HCT116 (cell line): ENCODE measurements at regions not wholly inside any gene's neighbourhood (a gene's known extent, or its start where the extent isn't known, plus 50 kb on each side); places are given as distances from the start of the nearest gene placed in this dataset.

Experiments
- ATAC-seq: fragments of 200-7000 bp; cut with Tn5 transposase; 2 replicates; pipeline ENCODE4 v1.9.1; 2020; ENCODE audit warnings: mild to moderate bottlenecking, moderate library complexity
- BruUV-seq: library from RNA; stranded (reverse); fragments of 400-500 nt; replicated peaks from 2 replicates; lab custom pipeline; 2021; lab: Mats Ljungman, UMichigan
- CTCF ChIA-PET: fragments of 300-600 bp; sonication (Branson Sonifier 250); formaldehyde crosslinking; loops from one replicate; lab custom pipeline; 2021; ENCODE audit warnings: antibody characterized with exemption; lab: Charles Lee
- POLR2A ChIA-PET: fragments of 300-600, 350-600 bp; sonication (Branson Sonifier 250); formaldehyde crosslinking; loops from one replicate; lab custom pipeline; 2021; ENCODE audit warnings: antibody characterized with exemption; lab: Charles Lee
- RAD21 ChIA-PET, 2 experiments: fragments of 300-600 bp; sonication (Branson Sonifier 250); formaldehyde crosslinking; loops; one replicate each; lab custom pipeline; 2023; ENCODE audit warnings: low total read pairs in 2 of 2; ENCODE audit not compliant: uncharacterized antibody in 2 of 2, unreplicated experiment in 2 of 2, low non-redundant PET in 1 of 2; lab: Charles Lee
- DNase-seq: peaks from one replicate; pipeline ENCODE4 v3.0.0-alpha.2; 2010; ENCODE audit warnings: low read depth, low spot score
- H2AFZ ChIP-seq: fragments of 200-600 bp; shearing (Covaris generic), sonication (generic); 2 replicates; pipeline ENCODE4 v1.6.1; 2017; ENCODE audit warnings: low read depth, mixed run types, mixed read lengths, antibody characterized with exemption, low read length; ENCODE audit not compliant: poor library complexity, severe bottlenecking
- H3K27ac ChIP-seq: 2 replicates; pipeline ENCODE4 v1.5.1; 2012; ENCODE audit warnings: low read depth, low read length
- H3K27me3 ChIP-seq: fragments of 200-600 bp; sonication (generic); 2 replicates; pipeline ENCODE4 v1.6.1; 2016; ENCODE audit warnings: mixed run types, low read length, mixed read lengths; ENCODE audit not compliant: insufficient read depth
- H3K36me3 ChIP-seq, 2 experiments: fragments of 200-500 bp in 1 of 2; fragments of 200-600 bp in 1 of 2; sonication (Bioruptor generic) in 1 of 2; sonication (generic) in 1 of 2; 2 replicates each; pipeline versions ENCODE4 v1.5.1 to v1.6.1; 2014 to 2016; ENCODE audit warnings: low read length in 2 of 2, inconsistent platforms in 1 of 2, mixed read lengths in 1 of 2, mixed run types in 1 of 2; ENCODE audit not compliant: insufficient read depth in 2 of 2, control insufficient read depth in 1 of 2
- H3K4me1 ChIP-seq, 2 experiments: fragments of 200-600 bp in 1 of 2; sonication (generic) in 1 of 2; 2 replicates each; pipeline versions ENCODE4 v1.5.1 to v1.6.1; 2012 to 2017; ENCODE audit warnings: low read length in 2 of 2, inconsistent platforms in 1 of 2, mild to moderate bottlenecking in 1 of 2, mixed read lengths in 1 of 2, mixed run types in 1 of 2, moderate library complexity in 1 of 2; ENCODE audit not compliant: insufficient read depth in 2 of 2, control insufficient read depth in 1 of 2
- H3K4me2 ChIP-seq: fragments of 200-600 bp; sonication (generic); 2 replicates; pipeline ENCODE4 v1.6.1; 2017; ENCODE audit warnings: mixed run types, low read length, mixed read lengths
- H3K4me3 ChIP-seq, 2 experiments: fragments of 200-600 bp in 1 of 2; sonication (generic) in 1 of 2; replicated peaks in 1 of 2; 2 replicates each; pipeline ENCODE4 v1.5.1; 2011 to 2016; ENCODE audit warnings: low read length in 2 of 2, control low read depth in 1 of 2, low read depth in 1 of 2, mild to moderate bottlenecking in 1 of 2, mixed read lengths in 1 of 2, mixed run types in 1 of 2
- H3K79me2 ChIP-seq: fragments of 200-600 bp; sonication (generic); 2 replicates; pipeline ENCODE4 v1.6.1; 2017; ENCODE audit warnings: mild to moderate bottlenecking, mixed run types, low read length, moderate library complexity, mixed read lengths; ENCODE audit not compliant: insufficient read depth
- H3K9ac ChIP-seq: fragments of 200-600 bp; sonication (generic); 2 replicates; pipeline ENCODE4 v1.6.1; 2016; ENCODE audit warnings: low read length, mixed read lengths
- H3K9me2 ChIP-seq: fragments of 200-600 bp; sonication (generic), shearing (Covaris generic); 2 replicates; pipeline ENCODE4 v1.6.1; 2017; ENCODE audit warnings: mixed run types, mild to moderate bottlenecking, moderate library complexity; ENCODE audit not compliant: insufficient read depth
- H3K9me3 ChIP-seq, 2 experiments: fragments of 200-500 bp in 1 of 2; fragments of 200-600 bp in 1 of 2; sonication (Bioruptor generic) in 1 of 2; sonication (generic) in 1 of 2; 2 replicates each; pipeline ENCODE4 v1.6.1; 2014 to 2017; ENCODE audit warnings: low read length in 2 of 2, mixed read lengths in 2 of 2, inconsistent platforms in 1 of 2, low read depth in 1 of 2, mild to moderate bottlenecking in 1 of 2, mixed run types in 1 of 2, moderate library complexity in 1 of 2; ENCODE audit not compliant: control insufficient read depth in 1 of 2, insufficient read depth in 1 of 2
- H4K20me1 ChIP-seq: fragments of 200-600 bp; sonication (generic), shearing (Covaris generic); 2 replicates; pipeline ENCODE4 v1.6.1; 2017; ENCODE audit warnings: mixed run types, mild to moderate bottlenecking, moderate library complexity; ENCODE audit not compliant: insufficient read depth
- CBX3 ChIP-seq: IDR thresholded peaks from 2 replicates; pipeline ENCODE4 v1.6.1; 2012; ENCODE audit warnings: low read depth
- EGR1 ChIP-seq: IDR thresholded peaks from 2 replicates; pipeline ENCODE4 v1.6.1; 2012; ENCODE audit warnings: low read depth
- EZH2 ChIP-seq: fragments of 200-600 bp; sonication (generic); IDR thresholded peaks from 2 replicates; pipeline ENCODE4 v1.6.1; 2017; ENCODE audit warnings: antibody characterized with exemption, mixed run types
- EZH2phosphoT487 ChIP-seq: fragments of 200-600 bp; IDR thresholded peaks from 2 replicates; pipeline ENCODE4 v1.6.1; 2018; ENCODE audit warnings: antibody characterized with exemption, borderline replicate concordance
- FOSL1 ChIP-seq: IDR thresholded peaks from 2 replicates; pipeline ENCODE4 v1.6.1; 2012; ENCODE audit warnings: low read depth
- POLR2AphosphoS5 ChIP-seq: IDR thresholded peaks from 2 replicates; pipeline ENCODE4 v1.6.1; 2011; ENCODE audit warnings: mild to moderate bottlenecking, low read depth, low read length, moderate library complexity
- SIN3A ChIP-seq: IDR thresholded peaks from 2 replicates; pipeline ENCODE4 v1.6.1; 2012; ENCODE audit warnings: low read depth
- SP1 ChIP-seq: IDR thresholded peaks from 2 replicates; pipeline ENCODE4 v1.6.1; 2012; ENCODE audit warnings: low read depth
- SRF ChIP-seq: IDR thresholded peaks from 2 replicates; pipeline ENCODE4 v1.6.1; 2012; ENCODE audit warnings: low read depth
- ZFX ChIP-seq: fragments of 450-650 bp; IDR thresholded peaks from 2 replicates; pipeline ENCODE4 v1.6.1; 2017
- intact Hi-C: fragments of 100-400 bp; cut with micrococcal nuclease; formaldehyde crosslinking; loops from 2 replicates; pipeline ENCODE4 v1.10.0; 2022
- TF ChIP-seq, protein P1 (sequence below): IDR thresholded peaks from 2 replicates; pipeline ENCODE4 v1.6.1; 2012; ENCODE audit warnings: low read depth
- TF ChIP-seq, protein P2 (sequence below): IDR thresholded peaks from 2 replicates; pipeline ENCODE4 v1.6.1; 2012
- TF ChIP-seq, protein P3 (sequence below): IDR thresholded peaks from 2 replicates; pipeline ENCODE4 v1.6.1; 2011; ENCODE audit warnings: mild to moderate bottlenecking, low read length, moderate library complexity; ENCODE audit not compliant: insufficient replicate concordance; ENCODE audit errors: extremely low read depth
- TF ChIP-seq, protein P4 (sequence below), 3 experiments: fragments of 200-600 bp in 1 of 3; sonication (generic) in 1 of 3; IDR thresholded peaks in 2 of 3; conservative IDR thresholded peaks in 1 of 3; 2 replicates each; pipeline ENCODE4 v1.5.1; 2012 to 2017; ENCODE audit warnings: low read depth in 2 of 3, low read length in 2 of 3, antibody characterized with exemption in 1 of 3, borderline replicate concordance in 1 of 3, control low read depth in 1 of 3, mild to moderate bottlenecking in 1 of 3, mixed read lengths in 1 of 3, mixed run types in 1 of 3, moderate library complexity in 1 of 3; ENCODE audit not compliant: insufficient read depth in 1 of 3

DNA sequence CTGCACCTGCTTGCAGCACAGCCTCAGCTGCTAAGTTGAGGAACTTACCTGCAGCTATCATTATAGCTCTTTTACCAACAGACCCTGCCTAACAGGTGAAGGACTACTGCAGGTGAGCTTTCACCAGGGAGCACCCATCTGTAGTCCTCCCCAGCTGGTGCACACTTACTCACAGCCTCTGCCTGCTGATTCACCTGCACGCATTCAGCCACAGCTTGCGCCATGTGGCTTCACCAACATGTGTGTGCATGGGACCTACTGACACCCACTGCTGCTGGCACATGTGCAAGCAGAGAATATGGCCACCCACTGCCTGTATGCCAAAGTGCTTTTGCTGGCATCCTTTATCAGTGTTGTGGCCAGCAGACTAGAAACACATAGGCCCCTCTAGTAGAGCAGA is 146.7 kb upstream of the KLHL4 start:
- Histone ChIP-seq H3K27me3 (no peaks in the 10 kb centered on the region), H3K9ac (no peak overlapping the region), H3K4me3 (no peak overlapping the region), H3K36me3 (no peaks in the 10 kb centered on the region), H4K20me1 (no peaks in the 10 kb centered on the region), H3K27ac (no peak overlapping the region), H3K4me2 (no peak overlapping the region), H2AFZ (no peak overlapping the region), H3K9me2 (no peaks in the 10 kb centered on the region)
- intact Hi-C loops: no loop called here
- ChIA-PET RAD21 (no interaction called here), CTCF (no interaction called here), POLR2A (no interaction called here)
- DNase-seq: no peak
- no peak for TF ChIP-seq EZH2
- TF ChIP-seq EGR1: no peak
- TF ChIP-seq, all 23 proteins: peak for 0
- Histone ChIP-seq H3K79me2 (no peaks in the 10 kb centered on the region), H3K4me1 (no peaks in the 10 kb centered on the region), H3K9me3 (no peaks in the 10 kb centered on the region)
- no TSS peak for BruUV-seq
- ATAC-seq: no peak

DNA sequence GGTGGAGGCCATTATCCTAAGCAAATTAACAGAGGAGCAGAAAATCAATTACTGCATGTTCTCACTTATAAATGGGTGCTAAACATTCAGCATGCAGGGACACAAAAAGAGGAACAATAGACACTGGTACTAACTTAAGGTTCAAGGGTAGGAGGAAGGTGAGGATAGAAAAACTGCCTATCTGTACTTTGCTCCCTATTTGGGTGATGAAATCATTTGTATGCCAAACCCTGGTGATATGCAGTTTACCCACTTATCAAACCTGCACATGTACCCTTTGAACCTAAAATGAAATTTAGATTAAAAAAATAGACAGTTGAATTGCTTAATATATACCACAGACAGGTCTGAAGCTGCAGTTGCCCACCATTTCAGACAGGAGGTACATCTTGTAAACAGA is 143.3 kb upstream of the KLHL4 start:
- Histone ChIP-seq H2AFZ (no peak overlapping the region), H3K79me2 (no peaks in the 10 kb centered on the region), H3K36me3 (no peaks in the 10 kb centered on the region), H3K4me3 (no peak overlapping the region), H3K9me3 (no peaks in the 10 kb centered on the region; a peak in 1 of 4 replicates), H3K9ac (no peak overlapping the region), H3K27ac (no peak overlapping the region), H4K20me1 (no peaks in the 10 kb centered on the region), H3K9me2 (no peaks in the 10 kb centered on the region), H3K4me1 (no peaks in the 10 kb centered on the region), H3K27me3 (no peaks in the 10 kb centered on the region), H3K4me2 (no peak overlapping the region)
- no peak for ATAC-seq
- no peak for DNase-seq
- ChIA-PET RAD21 (no interaction called here), CTCF (no interaction called here), POLR2A (no interaction called here)
- intact Hi-C loops: no loop called here
- BruUV-seq: no TSS peak
- TF ChIP-seq FOSL1 (no peak), EGR1 (no peak), POLR2AphosphoS5 (no peak), SIN3A (no peak), SRF (no peak), EZH2phosphoT487 (no peak), CBX3 (no peak), SP1 (no peak), ZFX (no peak)
- TF ChIP-seq, protein P1, sequence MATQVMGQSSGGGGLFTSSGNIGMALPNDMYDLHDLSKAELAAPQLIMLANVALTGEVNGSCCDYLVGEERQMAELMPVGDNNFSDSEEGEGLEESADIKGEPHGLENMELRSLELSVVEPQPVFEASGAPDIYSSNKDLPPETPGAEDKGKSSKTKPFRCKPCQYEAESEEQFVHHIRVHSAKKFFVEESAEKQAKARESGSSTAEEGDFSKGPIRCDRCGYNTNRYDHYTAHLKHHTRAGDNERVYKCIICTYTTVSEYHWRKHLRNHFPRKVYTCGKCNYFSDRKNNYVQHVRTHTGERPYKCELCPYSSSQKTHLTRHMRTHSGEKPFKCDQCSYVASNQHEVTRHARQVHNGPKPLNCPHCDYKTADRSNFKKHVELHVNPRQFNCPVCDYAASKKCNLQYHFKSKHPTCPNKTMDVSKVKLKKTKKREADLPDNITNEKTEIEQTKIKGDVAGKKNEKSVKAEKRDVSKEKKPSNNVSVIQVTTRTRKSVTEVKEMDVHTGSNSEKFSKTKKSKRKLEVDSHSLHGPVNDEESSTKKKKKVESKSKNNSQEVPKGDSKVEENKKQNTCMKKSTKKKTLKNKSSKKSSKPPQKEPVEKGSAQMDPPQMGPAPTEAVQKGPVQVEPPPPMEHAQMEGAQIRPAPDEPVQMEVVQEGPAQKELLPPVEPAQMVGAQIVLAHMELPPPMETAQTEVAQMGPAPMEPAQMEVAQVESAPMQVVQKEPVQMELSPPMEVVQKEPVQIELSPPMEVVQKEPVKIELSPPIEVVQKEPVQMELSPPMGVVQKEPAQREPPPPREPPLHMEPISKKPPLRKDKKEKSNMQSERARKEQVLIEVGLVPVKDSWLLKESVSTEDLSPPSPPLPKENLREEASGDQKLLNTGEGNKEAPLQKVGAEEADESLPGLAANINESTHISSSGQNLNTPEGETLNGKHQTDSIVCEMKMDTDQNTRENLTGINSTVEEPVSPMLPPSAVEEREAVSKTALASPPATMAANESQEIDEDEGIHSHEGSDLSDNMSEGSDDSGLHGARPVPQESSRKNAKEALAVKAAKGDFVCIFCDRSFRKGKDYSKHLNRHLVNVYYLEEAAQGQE: no peak
- TF ChIP-seq, protein P2, sequence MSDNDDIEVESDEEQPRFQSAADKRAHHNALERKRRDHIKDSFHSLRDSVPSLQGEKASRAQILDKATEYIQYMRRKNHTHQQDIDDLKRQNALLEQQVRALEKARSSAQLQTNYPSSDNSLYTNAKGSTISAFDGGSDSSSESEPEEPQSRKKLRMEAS: no peak
- TF ChIP-seq, protein P3, sequence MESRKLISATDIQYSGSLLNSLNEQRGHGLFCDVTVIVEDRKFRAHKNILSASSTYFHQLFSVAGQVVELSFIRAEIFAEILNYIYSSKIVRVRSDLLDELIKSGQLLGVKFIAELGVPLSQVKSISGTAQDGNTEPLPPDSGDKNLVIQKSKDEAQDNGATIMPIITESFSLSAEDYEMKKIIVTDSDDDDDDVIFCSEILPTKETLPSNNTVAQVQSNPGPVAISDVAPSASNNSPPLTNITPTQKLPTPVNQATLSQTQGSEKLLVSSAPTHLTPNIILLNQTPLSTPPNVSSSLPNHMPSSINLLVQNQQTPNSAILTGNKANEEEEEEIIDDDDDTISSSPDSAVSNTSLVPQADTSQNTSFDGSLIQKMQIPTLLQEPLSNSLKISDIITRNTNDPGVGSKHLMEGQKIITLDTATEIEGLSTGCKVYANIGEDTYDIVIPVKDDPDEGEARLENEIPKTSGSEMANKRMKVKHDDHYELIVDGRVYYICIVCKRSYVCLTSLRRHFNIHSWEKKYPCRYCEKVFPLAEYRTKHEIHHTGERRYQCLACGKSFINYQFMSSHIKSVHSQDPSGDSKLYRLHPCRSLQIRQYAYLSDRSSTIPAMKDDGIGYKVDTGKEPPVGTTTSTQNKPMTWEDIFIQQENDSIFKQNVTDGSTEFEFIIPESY: no peak
- TF ChIP-seq, protein P4, sequence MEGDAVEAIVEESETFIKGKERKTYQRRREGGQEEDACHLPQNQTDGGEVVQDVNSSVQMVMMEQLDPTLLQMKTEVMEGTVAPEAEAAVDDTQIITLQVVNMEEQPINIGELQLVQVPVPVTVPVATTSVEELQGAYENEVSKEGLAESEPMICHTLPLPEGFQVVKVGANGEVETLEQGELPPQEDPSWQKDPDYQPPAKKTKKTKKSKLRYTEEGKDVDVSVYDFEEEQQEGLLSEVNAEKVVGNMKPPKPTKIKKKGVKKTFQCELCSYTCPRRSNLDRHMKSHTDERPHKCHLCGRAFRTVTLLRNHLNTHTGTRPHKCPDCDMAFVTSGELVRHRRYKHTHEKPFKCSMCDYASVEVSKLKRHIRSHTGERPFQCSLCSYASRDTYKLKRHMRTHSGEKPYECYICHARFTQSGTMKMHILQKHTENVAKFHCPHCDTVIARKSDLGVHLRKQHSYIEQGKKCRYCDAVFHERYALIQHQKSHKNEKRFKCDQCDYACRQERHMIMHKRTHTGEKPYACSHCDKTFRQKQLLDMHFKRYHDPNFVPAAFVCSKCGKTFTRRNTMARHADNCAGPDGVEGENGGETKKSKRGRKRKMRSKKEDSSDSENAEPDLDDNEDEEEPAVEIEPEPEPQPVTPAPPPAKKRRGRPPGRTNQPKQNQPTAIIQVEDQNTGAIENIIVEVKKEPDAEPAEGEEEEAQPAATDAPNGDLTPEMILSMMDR (IDR thresholded peaks at IDR 0.05 in 2 of 3, conservative IDR thresholded peaks at IDR 0.05 in 1 of 3; ENCODE audit: borderline replicate concordance in 1 of 3, insufficient read depth in 1 of 3, low read depth in 2 of 3, low read length in 2 of 3): no peak
